Stromal cell of bone marrow (primary cell): ENCODE measurements at regions not wholly inside any gene's neighbourhood (a gene's known extent, or its start where the extent isn't known, plus 50 kb on each side); places are given as distances from the start of the nearest gene placed in this dataset.
"Not testable (repeated sequence)": the region's sequence is repeated elsewhere in the genome, so short reads cannot be mapped to it uniquely, and the experiment has no call there.

Experiments
- DNase-seq: peaks from one replicate; pipeline ENCODE4 v3.0.0-alpha.2; 2012; ENCODE audit warnings: low read depth

DNA sequence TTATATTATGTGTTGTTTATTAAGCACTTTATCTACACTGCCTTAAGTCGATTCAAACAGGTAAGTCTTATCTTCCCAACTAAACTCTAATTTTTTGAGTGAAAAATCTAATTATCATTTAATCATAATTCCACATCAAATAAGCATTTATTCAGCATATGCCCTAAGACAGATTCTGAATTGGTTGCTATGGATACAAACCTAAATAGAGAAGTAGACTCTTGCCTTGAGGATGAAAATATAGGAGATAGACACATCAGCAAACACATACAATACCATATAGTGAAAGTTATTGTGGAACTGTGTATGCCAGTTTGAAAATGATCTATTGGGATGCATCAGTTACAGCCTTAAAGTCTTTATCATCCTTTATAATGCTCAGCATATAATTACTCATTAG is 1679.9 kb downstream of the SLITRK1 start:
- no peak for DNase-seq

DNA sequence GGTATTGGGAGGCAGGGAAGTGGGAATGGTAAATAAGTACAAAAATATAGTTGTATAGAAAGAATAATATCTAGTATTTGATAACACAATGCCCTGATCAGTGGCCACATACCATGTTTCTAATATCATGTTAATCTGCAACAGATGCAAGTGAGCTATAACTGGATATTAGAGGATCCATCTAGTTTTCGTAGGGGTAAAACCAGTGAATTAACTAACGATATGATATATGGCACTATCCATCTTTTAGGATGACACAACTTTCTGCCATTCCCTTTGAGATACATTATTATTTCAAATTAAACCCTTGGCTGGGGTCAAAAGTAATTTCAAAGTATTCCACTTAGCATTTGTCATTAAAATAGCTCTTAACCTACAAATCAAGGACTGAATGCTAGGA is 1686.2 kb downstream of the SLITRK1 start:
- no peak for DNase-seq

- DNase-seq, result no peak
Measured at GRCh38 chr13:82187227-82187626, 1695.0 kb downstream of the SLITRK1 start.

DNA sequence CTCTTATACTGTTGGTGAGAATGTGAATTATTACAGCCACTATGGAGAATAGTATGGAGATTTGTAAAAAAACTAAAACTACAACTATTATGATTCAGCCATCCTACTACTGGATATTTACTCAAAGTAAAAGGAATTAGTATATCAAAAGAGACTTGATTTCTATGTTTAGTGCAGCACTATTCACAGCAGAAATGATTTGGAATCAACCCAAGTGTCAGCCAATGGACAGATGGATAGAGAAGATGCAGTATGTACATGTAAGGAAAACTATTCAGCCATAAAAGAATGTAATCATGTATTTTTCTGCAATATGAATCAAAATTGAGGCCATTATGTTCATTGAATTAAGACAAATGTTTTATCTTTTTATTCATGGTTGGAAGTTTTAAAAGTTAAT is 1705.5 kb downstream of the SLITRK1 start:
- DNase-seq, result no peak

DNA sequence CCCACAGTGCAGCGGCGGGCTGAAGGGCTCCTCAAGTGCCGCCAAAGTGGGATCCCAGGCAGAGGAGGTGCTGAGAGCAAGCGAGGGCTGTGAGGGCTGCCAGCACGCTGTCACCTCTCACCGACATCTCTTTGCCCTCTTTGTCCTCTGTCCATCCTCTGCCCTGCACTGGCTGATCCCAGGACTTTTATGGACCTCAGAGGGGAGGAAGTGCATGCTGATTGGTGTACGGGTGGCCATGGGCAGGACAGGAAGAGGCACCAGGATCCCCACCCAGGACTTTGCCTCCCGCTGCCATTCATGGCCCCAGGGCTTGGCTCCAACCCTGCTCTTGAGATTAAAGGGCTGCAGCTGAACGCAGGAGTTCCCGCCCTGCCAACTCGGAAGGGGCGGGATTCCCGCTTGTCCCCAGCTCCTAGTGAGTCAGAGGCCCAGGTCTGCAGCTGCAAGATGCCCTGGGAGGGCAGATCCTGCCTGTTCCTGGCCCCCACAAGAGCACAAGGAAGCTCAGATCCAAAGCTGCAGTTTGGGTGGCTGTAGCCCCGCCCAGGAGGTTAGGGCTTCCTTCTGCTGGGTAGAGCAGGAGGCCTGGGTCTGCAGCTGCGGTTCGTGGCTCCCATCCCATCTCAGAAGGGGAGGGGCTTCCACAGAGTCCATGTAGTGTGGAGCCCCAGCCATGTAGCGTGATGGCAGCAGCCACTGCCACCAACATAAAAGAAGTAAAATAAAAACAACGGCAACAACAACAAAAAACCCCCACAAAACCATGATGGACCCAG is 1716.7 kb downstream of the SLITRK1 start:
- no peak for DNase-seq

DNA sequence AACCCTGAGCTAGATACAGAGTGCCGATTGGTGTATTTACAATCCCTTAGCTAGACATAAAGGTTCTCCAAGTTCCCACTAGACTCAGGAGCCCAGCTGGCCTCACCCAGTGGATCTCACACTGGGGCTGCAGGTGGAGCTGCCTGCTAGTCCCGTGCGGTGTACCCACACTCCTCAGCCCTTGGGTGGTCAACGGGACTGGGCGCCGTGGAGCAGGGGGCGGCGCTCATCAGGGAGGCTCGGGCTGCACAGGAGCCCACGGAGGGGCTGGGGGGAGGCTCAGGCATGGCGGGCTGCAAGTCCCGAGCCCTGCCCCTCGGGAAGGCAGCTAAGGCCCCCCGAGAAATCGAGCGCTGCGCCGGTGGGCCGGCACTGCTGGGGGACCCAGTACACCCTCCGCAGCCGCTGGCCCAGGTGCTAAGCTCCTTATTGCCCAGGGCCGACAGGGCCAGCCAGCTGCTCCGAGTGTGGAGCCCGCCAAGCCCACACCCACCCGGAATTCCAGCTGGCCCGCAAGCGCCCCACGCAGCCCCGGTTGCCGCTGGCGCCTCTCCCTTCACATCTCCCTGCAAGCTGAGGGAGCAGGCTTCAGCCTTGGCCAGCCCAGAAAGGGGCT is 1717.4 kb downstream of the SLITRK1 start:
- not testable (repeated sequence) for DNase-seq

DNA sequence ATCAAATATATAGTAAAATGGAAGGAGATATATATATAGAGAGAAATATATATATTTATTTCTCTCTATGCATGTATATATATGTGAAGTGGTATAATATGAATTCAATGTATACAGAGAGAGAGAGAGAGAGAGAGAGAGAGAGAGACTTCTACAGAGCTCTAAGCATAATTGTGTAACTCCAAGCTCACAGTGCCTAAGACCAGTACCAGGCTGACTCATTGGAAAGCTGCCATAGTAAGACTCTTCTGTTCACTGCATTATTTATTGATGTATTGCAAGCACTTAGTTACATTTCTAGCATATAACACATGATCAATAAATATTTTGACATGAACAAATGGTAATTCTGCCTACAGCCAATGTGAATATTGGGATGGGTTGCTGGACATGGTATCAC is 1734.7 kb downstream of the SLITRK1 start:
- DNase-seq, result no peak

DNA sequence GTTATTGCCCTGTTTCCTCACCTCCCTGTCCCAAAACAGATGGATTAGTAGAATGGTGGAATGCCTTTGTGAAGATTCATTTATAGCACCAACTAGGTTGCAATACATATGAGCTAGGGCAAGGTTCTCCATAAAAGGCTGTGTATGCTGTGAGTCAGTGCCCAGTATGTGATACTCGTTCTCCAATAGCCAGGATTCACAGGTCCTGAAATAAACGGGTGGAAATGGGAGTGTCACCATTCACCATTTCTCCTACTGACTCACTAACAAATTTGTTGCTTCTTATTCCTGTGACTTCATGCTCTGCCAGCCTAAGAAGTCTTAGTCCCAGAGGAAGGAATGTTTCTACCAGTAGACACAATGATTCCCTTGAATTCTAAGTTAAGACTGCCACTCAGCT is 1745.4 kb downstream of the SLITRK1 start:
- DNase-seq, result no peak

GRCh38 chr13:82129281-82129680 is 1753.0 kb downstream of the SLITRK1 start:
- DNase-seq, result no peak

DNA sequence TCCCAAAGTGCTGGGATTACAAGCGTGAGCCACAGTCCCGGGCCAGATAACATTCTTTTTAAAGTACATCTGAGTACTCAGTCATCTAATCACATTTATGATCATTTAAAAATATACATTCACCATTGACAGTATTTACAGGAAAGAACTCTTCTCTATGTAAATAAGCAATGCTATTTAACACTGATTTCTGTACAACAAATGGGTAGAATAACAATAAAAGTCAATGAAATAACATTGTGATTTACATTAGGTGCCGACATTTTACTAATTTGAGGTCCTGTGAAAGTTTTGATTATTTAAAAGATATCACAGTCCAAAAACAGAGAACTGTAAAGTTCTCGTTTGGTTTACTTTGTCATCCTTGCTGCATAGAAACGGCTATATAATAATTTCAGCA is 1763.7 kb downstream of the SLITRK1 start:
- no peak for DNase-seq

- no peak for DNase-seq
Measured at GRCh38 chr13:82116422-82116989, 1765.8 kb downstream of the SLITRK1 start.

- no peak for DNase-seq
Measured at GRCh38 chr13:82115391-82115790, 1766.9 kb downstream of the SLITRK1 start.

- DNase-seq, result no peak
Measured at GRCh38 chr13:82096256-82096655, 1755.3 kb upstream of the SPRY2 start.

- DNase-seq, result no peak
Measured at GRCh38 chr13:82092312-82092711, 1751.4 kb upstream of the SPRY2 start.

DNA sequence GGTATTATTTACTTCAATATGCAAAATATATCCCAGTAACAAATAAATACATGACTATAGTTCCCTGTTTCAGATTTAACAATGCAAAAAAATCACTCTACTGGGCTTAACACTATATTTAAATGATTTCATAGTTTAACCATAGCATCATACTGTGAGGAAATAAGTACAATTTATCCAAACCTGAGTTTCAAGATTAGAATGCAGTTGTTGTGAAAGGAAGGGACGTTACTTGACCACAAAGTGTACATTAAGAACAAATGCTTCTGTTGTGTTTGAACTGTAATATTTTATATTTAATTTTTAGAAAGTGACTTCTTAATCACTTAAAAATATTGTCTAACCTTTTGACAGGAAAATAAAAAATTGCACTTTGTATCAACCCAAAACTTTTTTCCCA is 1747.9 kb upstream of the SPRY2 start:
- no peak for DNase-seq

- no peak for DNase-seq
Measured at GRCh38 chr13:82076496-82076895, 1735.6 kb upstream of the SPRY2 start.

- no peak for DNase-seq
Measured at GRCh38 chr13:82070416-82070815, 1729.5 kb upstream of the SPRY2 start.

DNA sequence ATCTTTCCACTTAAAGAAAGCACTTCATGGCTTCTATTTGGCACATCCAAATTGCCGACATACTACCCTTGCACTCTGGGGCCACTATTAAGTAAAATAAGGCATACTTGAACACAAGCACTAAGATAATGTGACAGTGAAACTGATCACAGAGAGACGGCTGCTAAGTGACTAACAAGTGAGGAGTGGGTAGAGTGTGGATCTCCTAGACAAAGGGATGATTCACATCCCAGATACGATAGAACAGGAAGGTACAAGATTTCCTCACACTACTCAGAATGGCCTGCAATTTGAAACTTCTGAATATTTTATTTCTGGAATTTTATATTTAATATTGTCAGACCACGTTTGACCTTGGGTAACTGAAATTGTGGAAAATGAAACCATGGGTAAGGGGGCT is 1721.8 kb upstream of the SPRY2 start:
- DNase-seq, result no peak

- no peak for DNase-seq
Measured at GRCh38 chr13:82058364-82058763, 1717.4 kb upstream of the SPRY2 start.

DNA sequence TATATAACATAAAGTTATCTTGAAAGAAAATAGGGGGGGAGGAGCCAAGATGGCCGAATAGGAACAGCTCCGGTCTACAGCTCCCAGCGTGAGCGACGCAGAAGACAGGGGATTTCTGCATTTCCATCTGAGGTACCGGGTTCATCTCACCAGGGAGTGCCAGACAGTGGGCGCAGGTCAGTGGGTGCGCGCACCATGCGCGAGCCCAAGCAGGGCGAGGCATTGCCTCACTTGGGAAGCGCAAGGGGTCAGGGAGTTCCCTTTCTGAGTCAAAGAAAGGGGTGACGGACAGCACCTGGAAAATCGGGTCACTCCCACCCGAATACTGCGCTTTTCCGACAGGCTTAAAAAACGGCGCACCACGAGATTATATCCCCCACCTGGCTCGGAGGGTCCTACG is 1704.4 kb upstream of the SPRY2 start:
- DNase-seq, result not testable (repeated sequence)

DNA sequence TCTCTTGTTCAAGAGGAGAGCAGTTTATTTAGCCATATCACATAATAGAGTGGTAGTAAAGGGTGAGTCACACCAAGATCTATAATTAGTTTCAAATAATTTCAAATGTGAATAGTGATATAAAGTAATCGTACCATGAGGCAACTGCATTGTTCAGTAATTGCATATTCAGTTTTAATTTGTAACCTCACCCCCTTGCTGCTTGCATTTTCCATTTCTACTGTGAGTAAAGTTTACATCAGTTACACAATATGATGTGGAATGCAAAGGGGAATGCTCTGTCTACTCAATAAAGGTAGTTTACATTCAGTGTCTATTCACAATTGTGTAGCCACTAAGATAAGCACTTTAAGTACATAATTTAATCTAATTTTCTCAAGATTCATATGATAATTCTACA is 1695.7 kb upstream of the SPRY2 start:
- DNase-seq, result no peak

DNA sequence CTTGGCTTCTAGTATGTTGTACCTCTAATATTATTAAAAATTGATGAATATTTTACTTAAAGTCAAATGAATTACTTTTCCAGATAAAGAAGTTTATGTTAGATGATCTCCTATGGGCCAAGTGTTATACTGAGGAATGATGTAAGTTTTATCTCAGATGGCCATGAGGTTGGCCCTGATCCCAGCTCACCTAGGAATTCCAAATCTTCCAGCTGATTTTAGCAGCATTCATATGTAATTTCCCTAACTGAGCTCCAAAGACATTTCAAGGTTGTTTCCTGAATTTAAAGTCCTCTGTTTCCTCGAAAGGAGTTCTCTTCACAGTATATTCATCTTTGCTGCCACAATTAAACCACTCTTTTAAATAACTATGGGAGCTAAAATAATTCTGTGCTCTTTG is 1670.4 kb upstream of the SPRY2 start:
- no peak for DNase-seq

DNA sequence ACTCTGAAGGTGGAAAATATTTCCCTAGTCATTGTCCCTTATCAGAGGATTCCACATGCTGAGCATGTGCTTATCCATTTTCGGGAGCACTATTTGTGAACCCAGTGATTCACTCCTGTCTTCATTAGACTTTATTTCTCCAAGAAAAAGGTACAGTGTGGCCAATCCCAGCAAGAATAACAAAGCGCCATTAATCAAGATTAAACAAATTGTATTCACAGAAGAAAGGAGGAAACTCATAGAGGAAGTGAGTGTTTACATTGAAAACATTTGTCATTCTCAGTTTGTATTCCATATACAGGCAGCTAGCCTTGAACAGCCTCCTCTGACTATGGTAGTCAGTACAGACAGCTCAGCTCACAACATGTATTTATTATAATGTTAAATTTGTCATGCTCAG is 1669.9 kb upstream of the SPRY2 start:
- DNase-seq, result no peak

- DNase-seq, result no peak
Measured at GRCh38 chr13:82002710-82003109, 1661.8 kb upstream of the SPRY2 start.
